ENCODE measurements at regions not wholly inside any gene's neighbourhood (a gene's known extent, or its start where the extent isn't known, plus 50 kb on each side); places are given as distances from the start of the nearest gene placed in this dataset.

GRCh38 chr1:163668472-163668871, 346.7 kb downstream of the NUF2 start:
- ATAC-seq (no peak), DNase-seq (no peak)
- Histone ChIP-seq H3K4me3 (no peak overlapping the region), H3K36me3 (no peaks in the 10 kb centered on the region), H3K27me3 (no peaks in the 10 kb centered on the region), H3K9me3 (no peaks in the 10 kb centered on the region), H3K4me1 (no peaks in the 10 kb centered on the region), H3K27ac (no peak overlapping the region)
- 33% methylated on average over 2 of the region's 2 CpGs for WGBS (ENCODE audit: insufficient coverage, low coverage, low lambda C conversion rate, missing lambda C conversion rate)
- intact Hi-C loops (cut with DNase I) = no loop called here
- TF ChIP-seq POLR2A (IDR thresholded peaks at IDR 0.05) = no peak
- no peak for TF ChIP-seq CTCF (IDR thresholded peaks at IDR 0.05)

- TF ChIP-seq POLR2A (IDR thresholded peaks at IDR 0.05) (no peak), CTCF (IDR thresholded peaks at IDR 0.05) (no peak)
- WGBS (ENCODE audit: insufficient coverage, low coverage, low lambda C conversion rate, missing lambda C conversion rate) = 25% methylated on average over 4 of the region's 4 CpGs
- no peaks in the 10 kb centered on the region for H3K4me1 ChIP-seq
- no peaks in the 10 kb centered on the region for H3K27me3 ChIP-seq
- no peak overlapping the region for H3K27ac ChIP-seq
- intact Hi-C loops (cut with DNase I) = no loop called here
- no peak overlapping the region for H3K4me3 ChIP-seq
- H3K9me3 ChIP-seq = no peaks in the 10 kb centered on the region
- no peak for DNase-seq
- no peak for ATAC-seq
- no peaks in the 10 kb centered on the region for H3K36me3 ChIP-seq
Measured at GRCh38 chr1:163670989-163671757, 349.4 kb downstream of the NUF2 start.

- no peak for TF ChIP-seq POLR2A (IDR thresholded peaks at IDR 0.05)
- no peak for TF ChIP-seq CTCF (IDR thresholded peaks at IDR 0.05)
- Histone ChIP-seq H3K27me3 (no peaks in the 10 kb centered on the region), H3K36me3 (no peaks in the 10 kb centered on the region), H3K9me3 (no peaks in the 10 kb centered on the region), H3K4me3 (no peak overlapping the region), H3K4me1 (no peaks in the 10 kb centered on the region), H3K27ac (no peak overlapping the region)
- DNase-seq (no peak), ATAC-seq (no peak)
- 54% methylated on average over 9 of the region's 9 CpGs for WGBS (ENCODE audit: insufficient coverage, low coverage, low lambda C conversion rate, missing lambda C conversion rate)
- intact Hi-C loops (cut with DNase I) = no loop called here
Measured at GRCh38 chr1:163672976-163673758, 351.4 kb downstream of the NUF2 start.

- no peaks in the 10 kb centered on the region for H3K36me3 ChIP-seq
- no peaks in the 10 kb centered on the region for H3K9me3 ChIP-seq
- H3K4me3 ChIP-seq = no peak overlapping the region
- H3K4me1 ChIP-seq = no peaks in the 10 kb centered on the region
- no peak for TF ChIP-seq CTCF (IDR thresholded peaks at IDR 0.05)
- TF ChIP-seq POLR2A (IDR thresholded peaks at IDR 0.05) = no peak
- intact Hi-C loops (cut with DNase I) = no loop called here
- 32% methylated on average over 8 of the region's 8 CpGs for WGBS (ENCODE audit: insufficient coverage, low coverage, low lambda C conversion rate, missing lambda C conversion rate)
- H3K27me3 ChIP-seq = no peaks in the 10 kb centered on the region
- ATAC-seq = no peak
- no peak overlapping the region for H3K27ac ChIP-seq
- no peak for DNase-seq
Measured at GRCh38 chr1:163673759-163674151, 352.0 kb downstream of the NUF2 start.

All from right lobe of liver (tissue), 6 donors.